GDM1 (cell line): ENCODE measurements at regions not wholly inside any gene's neighbourhood (a gene's known extent, or its start where the extent isn't known, plus 50 kb on each side); places are given as distances from the start of the nearest gene placed in this dataset.

Experiments used
- DNase-seq: peaks from one replicate; lab custom pipeline; 2025; lab: John Stamatoyannopoulos, UW

GRCh38 chr2:41061356-41061755, 609.5 kb upstream of the SLC8A1 start:
- no peak for DNase-seq

GRCh38 chr2:41062336-41062735, 610.4 kb upstream of the SLC8A1 start:
- DNase-seq: no peak

GRCh38 chr2:41066168-41066567, 614.3 kb upstream of the SLC8A1 start:
- DNase-seq: no peak

- DNase-seq: no peak
Observed at GRCh38 chr2:41068740-41069139, 616.9 kb upstream of the SLC8A1 start.

GRCh38 chr2:41078341-41078740, 626.5 kb upstream of the SLC8A1 start:
- DNase-seq: no peak

GRCh38 chr2:41079011-41079410, 627.1 kb upstream of the SLC8A1 start:
- DNase-seq: no peak

- DNase-seq: no peak
Observed at GRCh38 chr2:41084321-41084720, 632.4 kb upstream of the SLC8A1 start.

GRCh38 chr2:41087946-41088345, 636.1 kb upstream of the SLC8A1 start:
- DNase-seq: no peak

GRCh38 chr2:41101281-41101680, 649.4 kb upstream of the SLC8A1 start:
- no peak for DNase-seq

- DNase-seq: no peak
Observed at GRCh38 chr2:41109744-41110143, 657.9 kb upstream of the SLC8A1 start.

GRCh38 chr2:41111836-41112627, 660.1 kb upstream of the SLC8A1 start:
- DNase-seq: no peak

- DNase-seq: no peak
Observed at GRCh38 chr2:41116106-41116797, 664.4 kb upstream of the SLC8A1 start.

GRCh38 chr2:41119489-41119888, 667.6 kb upstream of the SLC8A1 start:
- no peak for DNase-seq

- DNase-seq: no peak
Observed at GRCh38 chr2:41123341-41123740, 671.5 kb upstream of the SLC8A1 start.

GRCh38 chr2:41127351-41127750, 675.5 kb upstream of the SLC8A1 start:
- DNase-seq: no peak

- DNase-seq: no peak
Observed at GRCh38 chr2:41129988-41130387, 678.1 kb upstream of the SLC8A1 start.

- DNase-seq: no peak
Observed at GRCh38 chr2:41137031-41137430, 685.1 kb upstream of the SLC8A1 start.

GRCh38 chr2:41141146-41141791, 689.4 kb upstream of the SLC8A1 start:
- DNase-seq: no peak

- DNase-seq: no peak
Observed at GRCh38 chr2:41142478-41142877, 690.6 kb upstream of the SLC8A1 start.

GRCh38 chr2:41145066-41145465, 693.2 kb upstream of the SLC8A1 start:
- DNase-seq: no peak

- DNase-seq: no peak
Observed at GRCh38 chr2:41149054-41149453, 697.2 kb upstream of the SLC8A1 start.

- DNase-seq: no peak
Observed at GRCh38 chr2:41151746-41152145, 699.9 kb upstream of the SLC8A1 start.

GRCh38 chr2:41152318-41152717, 700.4 kb upstream of the SLC8A1 start:
- no peak for DNase-seq
